WTC11 (cell line): ENCODE measurements at regions not wholly inside any gene's neighbourhood (a gene's known extent, or its start where the extent isn't known, plus 50 kb on each side); places are given as distances from the start of the nearest gene placed in this dataset.

Source experiments
- ATAC-seq: fragments of 200-7000 bp; cut with Tn5 transposase; 2 replicates; pipeline ENCODE4 v1.10.0; 2021; ENCODE audit warnings: mild to moderate bottlenecking, moderate library complexity
- CTCF ChIA-PET: fragments of 300-600 bp; sonication (Branson Sonifier 250); formaldehyde crosslinking; loops from one replicate; lab custom pipeline; 2021; ENCODE audit warnings: antibody characterized with exemption; lab: Charles Lee
- POLR2A ChIA-PET: fragments of 350-600 bp; sonication (Branson Sonifier 250); formaldehyde crosslinking; loops from one replicate; lab custom pipeline; 2021; ENCODE audit warnings: antibody characterized with exemption; lab: Charles Lee
- DNase-seq: peaks from one replicate; pipeline ENCODE4 v3.0.0; 2021; ENCODE audit warnings: low spot score
- H3K27ac Mint-ChIP-seq: 2 replicates; pipeline ENCODE4 v1.8.0; 2021; ENCODE audit warnings: mixed read lengths
- H3K27me3 Mint-ChIP-seq: 2 replicates; pipeline ENCODE4 v1.8.0; 2021; ENCODE audit warnings: low read depth, mild to moderate bottlenecking, moderate library complexity, mixed read lengths
- H3K36me3 Mint-ChIP-seq: 2 replicates; pipeline ENCODE4 v1.8.0; 2021; ENCODE audit warnings: mixed read lengths
- H3K4me1 Mint-ChIP-seq: 2 replicates; pipeline ENCODE4 v1.8.0; 2022; ENCODE audit warnings: mixed read lengths
- H3K4me3 Mint-ChIP-seq: 2 replicates; pipeline ENCODE4 v1.8.0; 2021; ENCODE audit warnings: mild to moderate bottlenecking, moderate library complexity, mixed read lengths
- H3K9me3 Mint-ChIP-seq: 2 replicates; pipeline ENCODE4 v1.8.0; 2021; ENCODE audit warnings: mixed read lengths
- AFF4 ChIP-seq: sonication (generic); formaldehyde crosslinking; IDR thresholded peaks from 2 replicates; pipeline ENCODE4 v1.8.1; 2023; ENCODE audit warnings: mild to moderate bottlenecking, missing genetic modification reagents, borderline replicate concordance
- AR ChIP-seq: fragments of 250-450 bp; sonication (Bioruptor Pico); IDR thresholded peaks from 2 replicates; pipeline ENCODE4 v1.9.0; 2021; ENCODE audit warnings: mild to moderate bottlenecking
- CREM ChIP-seq: sonication (generic); formaldehyde crosslinking; IDR thresholded peaks from 2 replicates; pipeline ENCODE4 v1.8.1; 2022; ENCODE audit warnings: mild to moderate bottlenecking, missing genetic modification reagents, moderate library complexity
- E2F1 ChIP-seq: sonication (generic); formaldehyde crosslinking; IDR thresholded peaks from 2 replicates; pipeline ENCODE4 v1.8.0; 2022; ENCODE audit warnings: mild to moderate bottlenecking, missing genetic modification reagents
- E2F4 ChIP-seq: sonication (generic); formaldehyde crosslinking; IDR thresholded peaks from 2 replicates; pipeline ENCODE4 v1.8.1; 2022; ENCODE audit warnings: low read depth, mild to moderate bottlenecking, moderate library complexity, missing genetic modification reagents, borderline replicate concordance
- ELF4 ChIP-seq: sonication (generic); formaldehyde crosslinking; IDR thresholded peaks from 2 replicates; pipeline ENCODE4 v1.8.1; 2022; ENCODE audit warnings: low read depth, mild to moderate bottlenecking, moderate library complexity, missing genetic modification reagents
- HMGA2 ChIP-seq: fragments of 250-450 bp; sonication (Bioruptor Pico); IDR thresholded peaks from 2 replicates; pipeline ENCODE4 v1.4.0; 2021; ENCODE audit warnings: mild to moderate bottlenecking, moderate library complexity
- JAZF1 ChIP-seq: fragments of 250-450 bp; sonication (Bioruptor Pico); IDR thresholded peaks from 2 replicates; pipeline ENCODE4 v1.9.0; 2021; ENCODE audit warnings: moderate library complexity, mild to moderate bottlenecking, inconsistent platforms
- JUN ChIP-seq: sonication (generic); formaldehyde crosslinking; IDR thresholded peaks from 2 replicates; pipeline ENCODE4 v1.8.0; 2023; ENCODE audit warnings: mild to moderate bottlenecking, missing genetic modification reagents
- KAT7 ChIP-seq: sonication (generic); formaldehyde crosslinking; IDR thresholded peaks from 2 replicates; pipeline ENCODE4 v1.8.1; 2023; ENCODE audit warnings: missing genetic modification reagents, mild to moderate bottlenecking, borderline replicate concordance
- MLX ChIP-seq: sonication (generic); formaldehyde crosslinking; IDR thresholded peaks from 2 replicates; pipeline ENCODE4 v1.8.1; 2023; ENCODE audit warnings: mild to moderate bottlenecking, missing genetic modification reagents, moderate library complexity
- NFE2L1 ChIP-seq: sonication (generic); formaldehyde crosslinking; IDR thresholded peaks from 2 replicates; pipeline ENCODE4 v1.8.1; 2023; ENCODE audit warnings: missing genetic modification reagents
- SOX15 ChIP-seq: fragments of 250-450 bp; sonication (Bioruptor Pico); IDR thresholded peaks from 2 replicates; pipeline ENCODE4 v1.9.0; 2021; ENCODE audit warnings: mild to moderate bottlenecking
- TEAD1 ChIP-seq: sonication (generic); formaldehyde crosslinking; IDR thresholded peaks from 2 replicates; pipeline ENCODE4 v1.8.0; 2022; ENCODE audit warnings: mild to moderate bottlenecking, missing genetic modification reagents
- USF1 ChIP-seq: sonication (generic); formaldehyde crosslinking; IDR thresholded peaks from 2 replicates; pipeline ENCODE4 v1.8.0; 2022; ENCODE audit warnings: mild to moderate bottlenecking, missing genetic modification reagents
- ZNF219 ChIP-seq: sonication (generic); formaldehyde crosslinking; IDR thresholded peaks from 2 replicates; pipeline ENCODE4 v1.8.0; 2023; ENCODE audit warnings: missing genetic modification reagents, mild to moderate bottlenecking, borderline replicate concordance
- ZNF232 ChIP-seq: sonication (generic); formaldehyde crosslinking; IDR thresholded peaks from 2 replicates; pipeline ENCODE4 v1.8.0; 2022; ENCODE audit warnings: mild to moderate bottlenecking, missing genetic modification reagents
- ZNF512 ChIP-seq: sonication (generic); formaldehyde crosslinking; IDR thresholded peaks from 2 replicates; pipeline ENCODE4 v1.8.1; 2022; ENCODE audit warnings: missing genetic modification reagents, borderline replicate concordance
- ZSCAN18 ChIP-seq: fragments of 250-450 bp; sonication (Bioruptor Pico); IDR thresholded peaks from 2 replicates; pipeline ENCODE4 v2.1.2; 2022; ENCODE audit warnings: mild to moderate bottlenecking, moderate library complexity

GRCh38 chr9:23541976-23542375, 284.1 kb downstream of the ELAVL2 start:
- ChIA-PET POLR2A (no interaction called here), CTCF (no interaction called here)
- Mint-ChIP-seq H3K36me3 (peaks cover 3% of the 10 kb centered on the region; the same call in 1 of the 2 replicates), H3K27ac (no peak overlapping the region), H3K9me3 (peaks cover 5% of the 10 kb centered on the region; the same call in 1 of the 2 replicates), H3K4me1 (peaks cover 31% of the 10 kb centered on the region), H3K4me3 (no peak overlapping the region), H3K27me3 (peaks cover 22% of the 10 kb centered on the region)
- TF ChIP-seq ZNF232 (no peak), TEAD1 (CRISPR knock-in tag) (no peak), ELF4 (CRISPR knock-in tag) (no peak)
- DNase-seq (no peak), ATAC-seq (no peak)

GRCh38 chr9:23542438-23542837, 283.6 kb downstream of the ELAVL2 start:
- Mint-ChIP-seq H3K27me3 (peaks cover 17% of the 10 kb centered on the region), H3K36me3 (peaks cover 3% of the 10 kb centered on the region; the same call in 1 of the 2 replicates), H3K9me3 (peaks cover 5% of the 10 kb centered on the region; the same call in 1 of the 2 replicates), H3K27ac (no peak overlapping the region), H3K4me1 (peaks cover 26% of the 10 kb centered on the region), H3K4me3 (no peak overlapping the region)
- ATAC-seq, result no peak
- no peak for DNase-seq
- POLR2A ChIA-PET, result no interaction called here
- CTCF ChIA-PET, result no interaction called here
- TF ChIP-seq ZNF219 (CRISPR knock-in tag) (no peak), KAT7 (CRISPR knock-in tag) (no peak), HMGA2 (no peak), E2F1 (CRISPR knock-in tag) (no peak), E2F4 (no peak), ZNF512 (no peak), MLX (no peak), AFF4 (CRISPR knock-in tag) (no peak), SOX15 (CRISPR knock-in tag) (no peak), ZSCAN18 (CRISPR knock-in tag) (no peak), NFE2L1 (no peak), CREM (CRISPR knock-in tag) (no peak), AR (CRISPR knock-in tag) (no peak), JAZF1 (no peak), JUN (no peak), USF1 (CRISPR knock-in tag) (no peak)
